ENCODE measurements at regions not wholly inside any gene's neighbourhood (a gene's known extent, or its start where the extent isn't known, plus 50 kb on each side); places are given as distances from the start of the nearest gene placed in this dataset.

- TF ChIP-seq EZH2phosphoT487 (IDR thresholded peaks at IDR 0.05; ENCODE audit: borderline replicate concordance) (no peak), TCF7L2 (IDR thresholded peaks at IDR 0.05; ENCODE audit: borderline replicate concordance, extremely low read depth, insufficient read depth, insufficient read length) (no peak), ZNF274 (IDR thresholded peaks at IDR 0.05; ENCODE audit: low read depth, low read length) (no peak), POLR2AphosphoS5 (IDR thresholded peaks at IDR 0.05; ENCODE audit: low read depth, low read length) (no peak), CTCF (IDR thresholded peaks at IDR 0.05 in 2 of 3, conservative IDR thresholded peaks at IDR 0.05 in 1 of 3; ENCODE audit: borderline replicate concordance in 1 of 3, insufficient read depth in 1 of 3, low read depth in 2 of 3, low read length in 2 of 3) (no peak), MAX (IDR thresholded peaks at IDR 0.05) (no peak), CEBPB (IDR thresholded peaks at IDR 0.05; ENCODE audit: low read depth) (no peak), SP1 (IDR thresholded peaks at IDR 0.05; ENCODE audit: low read depth) (no peak), POLR2A (IDR thresholded peaks at IDR 0.05; ENCODE audit: borderline replicate concordance, extremely low read depth, insufficient read depth, insufficient read length) (no peak), YY1 (IDR thresholded peaks at IDR 0.05; ENCODE audit: extremely low read depth, insufficient replicate concordance, low read depth, low read length) (no peak), SRF (IDR thresholded peaks at IDR 0.05; ENCODE audit: low read depth) (no peak), CBX3 (IDR thresholded peaks at IDR 0.05; ENCODE audit: low read depth) (no peak), ZFX (IDR thresholded peaks at IDR 0.05) (no peak)
Measured at GRCh38 chr10:78829565-78829964, 239.2 kb upstream of the ZMIZ1 start.

Measured in HCT116 (cell line).